Stimulated activated CD8-positive, alpha-beta memory T cell treated with anti-CD3 and anti-CD28 coated beads, Interleukin-15, amount 100 ng/mL, for 4 hours (primary cell): ENCODE measurements at regions not wholly inside any gene's neighbourhood (a gene's known extent, or its start where the extent isn't known, plus 50 kb on each side); places are given as distances from the start of the nearest gene placed in this dataset.

Experiments used
- DNase-seq, 2 donors: peaks; one replicate each; pipeline ENCODE4 v3.0.0-alpha.2; 2020; ENCODE audit warnings: low read depth in 2 of 2

- DNase-seq = no peak
Observed at GRCh38 chr1:192522673-192523072, 52.9 kb upstream of the RGS1 start.

DNA sequence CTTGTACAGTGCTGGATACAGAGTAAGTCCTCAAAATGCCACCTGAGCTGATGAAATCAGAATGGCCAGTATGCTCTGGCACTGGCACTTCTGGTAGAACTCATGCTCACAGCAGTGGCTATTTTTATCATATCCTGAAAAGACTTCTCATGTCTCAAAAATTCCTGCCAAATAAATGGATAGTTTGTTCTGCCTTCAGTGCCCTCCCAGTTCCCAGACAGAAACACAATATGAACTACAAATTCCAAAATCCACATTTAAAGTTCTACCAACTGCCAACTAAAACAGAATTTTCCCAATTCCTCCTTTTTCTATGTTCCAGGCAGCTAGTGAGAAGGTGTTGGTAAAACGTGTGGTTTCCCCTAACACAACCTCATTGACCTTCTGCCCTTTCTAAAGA is 51.4 kb upstream of the RGS1 start:
- no peak for DNase-seq
